Ovary (tissue), 3 donors: ENCODE measurements at regions not wholly inside any gene's neighbourhood (a gene's known extent, or its start where the extent isn't known, plus 50 kb on each side); places are given as distances from the start of the nearest gene placed in this dataset.

Source experiments
- EP300 ChIP-seq: sonication (generic); formaldehyde crosslinking; IDR thresholded peaks from one replicate; pipeline ENCODE4 v1.6.1; 2017; ENCODE audit warnings: antibody characterized with exemption
- POLR2A ChIP-seq: fragments of 450-650 bp; IDR thresholded peaks from one replicate; pipeline ENCODE4 v1.6.1; 2017; ENCODE audit warnings: antibody characterized with exemption, mild to moderate bottlenecking, moderate library complexity
- TF ChIP-seq, protein P1 (sequence below), 3 donors: fragments of 450-650 bp in 2 of 3; fragments of 200-600 bp in 1 of 3; IDR thresholded peaks; one replicate each; pipeline versions ENCODE4 v1.5.1 to v1.8.0; 2016 to 2022; ENCODE audit warnings: antibody characterized with exemption in 3 of 3, mild to moderate bottlenecking in 1 of 3
- donor health status: DM: no; HTN: no; CAD: no.

DNA sequence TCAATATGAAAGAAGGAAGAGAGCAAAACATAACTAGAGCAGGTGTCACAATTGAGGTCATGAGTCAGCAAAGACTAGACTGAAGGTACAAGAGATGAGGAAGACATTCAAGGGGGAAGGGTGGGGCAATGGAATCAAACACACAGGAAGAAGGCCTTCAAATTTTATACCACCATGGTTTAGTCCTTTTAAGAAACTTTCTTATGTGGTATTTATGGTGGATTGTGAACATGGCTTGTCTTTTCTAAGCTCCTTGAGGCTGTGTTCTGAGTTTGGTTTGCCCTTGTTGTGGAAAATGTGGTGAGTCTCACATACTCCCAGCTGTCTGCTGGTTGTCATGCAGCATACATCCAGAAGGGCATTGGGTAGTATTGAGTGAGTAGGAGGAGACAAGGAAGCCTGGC is 62.1 kb downstream of the NABP1 start:
- TF ChIP-seq, protein P1, sequence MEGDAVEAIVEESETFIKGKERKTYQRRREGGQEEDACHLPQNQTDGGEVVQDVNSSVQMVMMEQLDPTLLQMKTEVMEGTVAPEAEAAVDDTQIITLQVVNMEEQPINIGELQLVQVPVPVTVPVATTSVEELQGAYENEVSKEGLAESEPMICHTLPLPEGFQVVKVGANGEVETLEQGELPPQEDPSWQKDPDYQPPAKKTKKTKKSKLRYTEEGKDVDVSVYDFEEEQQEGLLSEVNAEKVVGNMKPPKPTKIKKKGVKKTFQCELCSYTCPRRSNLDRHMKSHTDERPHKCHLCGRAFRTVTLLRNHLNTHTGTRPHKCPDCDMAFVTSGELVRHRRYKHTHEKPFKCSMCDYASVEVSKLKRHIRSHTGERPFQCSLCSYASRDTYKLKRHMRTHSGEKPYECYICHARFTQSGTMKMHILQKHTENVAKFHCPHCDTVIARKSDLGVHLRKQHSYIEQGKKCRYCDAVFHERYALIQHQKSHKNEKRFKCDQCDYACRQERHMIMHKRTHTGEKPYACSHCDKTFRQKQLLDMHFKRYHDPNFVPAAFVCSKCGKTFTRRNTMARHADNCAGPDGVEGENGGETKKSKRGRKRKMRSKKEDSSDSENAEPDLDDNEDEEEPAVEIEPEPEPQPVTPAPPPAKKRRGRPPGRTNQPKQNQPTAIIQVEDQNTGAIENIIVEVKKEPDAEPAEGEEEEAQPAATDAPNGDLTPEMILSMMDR (IDR thresholded peaks at IDR 0.05), result no peak
- TF ChIP-seq POLR2A (no peak), EP300 (no peak)
